IMR-90 (cell line): ENCODE measurements at regions not wholly inside any gene's neighbourhood (a gene's known extent, or its start where the extent isn't known, plus 50 kb on each side); places are given as distances from the start of the nearest gene placed in this dataset.

Experiments
- ATAC-seq: fragments of 200-7000 bp; cut with Tn5 transposase; 2 replicates; pipeline ENCODE4 v1.9.1; 2020; ENCODE audit warnings: low read depth, mild to moderate bottlenecking, moderate library complexity
- BruUV-seq: library from RNA; stranded (reverse); fragments of 400-500 nt; replicated peaks from 2 replicates; lab custom pipeline; 2021; lab: Mats Ljungman, UMichigan
- CTCF ChIA-PET: fragments of 300-600 bp; formaldehyde crosslinking; extraction: SDS; loops from one replicate; lab custom pipeline; 2021; ENCODE audit warnings: antibody characterized with exemption; lab: Yijun Ruan, JAX
- POLR2A ChIA-PET: fragments of 300-600 bp; sonication (Branson Sonifier 250); formaldehyde crosslinking; loops from one replicate; lab custom pipeline; 2022; ENCODE audit warnings: antibody characterized with exemption; ENCODE audit not compliant: unreplicated experiment; lab: Charles Lee
- DNase-seq: peaks from one replicate; pipeline ENCODE4 v3.0.0; 2013
- H2AFZ ChIP-seq: replicated peaks from 2 replicates; pipeline ENCODE3; 2013; ENCODE audit warnings: low read length, mild to moderate bottlenecking; ENCODE audit not compliant: poor library complexity
- H2AK5ac ChIP-seq: 2 replicates; pipeline ENCODE4 v1.6.1; 2013; ENCODE audit warnings: low read depth, low read length, inconsistent platforms
- H2AK9ac ChIP-seq: replicated peaks from 2 replicates; pipeline ENCODE3; 2013; ENCODE audit warnings: mild to moderate bottlenecking, low read depth, low read length, moderate library complexity; ENCODE audit not compliant: poor library complexity
- H2BK120ac ChIP-seq: 2 replicates; pipeline ENCODE4 v1.6.1; 2013; ENCODE audit warnings: low read depth, low read length, inconsistent platforms
- H2BK15ac ChIP-seq: 3 replicates; pipeline ENCODE4 v1.6.1; 2013; ENCODE audit warnings: low read depth, low read length, inconsistent platforms
- H2BK20ac ChIP-seq: 2 replicates; pipeline ENCODE4 v1.6.1; 2013; ENCODE audit warnings: low read depth, mild to moderate bottlenecking, inconsistent platforms, low read length, moderate library complexity
- H2BK5ac ChIP-seq: 2 replicates; pipeline ENCODE4 v1.6.1; 2013; ENCODE audit warnings: mild to moderate bottlenecking, low read depth, low read length, inconsistent platforms; ENCODE audit not compliant: poor library complexity, severe bottlenecking
- H3K14ac ChIP-seq: replicated peaks from 2 replicates; pipeline ENCODE4 v1.6.1; 2013; ENCODE audit warnings: low read depth, low read length, inconsistent platforms
- H3K18ac ChIP-seq: 2 replicates; pipeline ENCODE4 v1.6.1; 2013; ENCODE audit warnings: low read depth, low read length, control low read depth
- H3K23ac ChIP-seq: 2 replicates; pipeline ENCODE4 v1.6.1; 2013; ENCODE audit warnings: low read depth, low read length, inconsistent platforms
- H3K27ac ChIP-seq: 2 replicates; pipeline ENCODE4 v1.5.1; 2013; ENCODE audit warnings: mild to moderate bottlenecking, control low read depth, low read length; ENCODE audit not compliant: insufficient read depth
- H3K27me3 ChIP-seq: 2 replicates; pipeline ENCODE4 v1.6.1; 2013; ENCODE audit warnings: low read length; ENCODE audit not compliant: control insufficient read depth, insufficient read depth
- H3K36me3 ChIP-seq: 2 replicates; pipeline ENCODE4 v1.6.1; 2013; ENCODE audit warnings: low read length, mixed read lengths; ENCODE audit not compliant: control insufficient read depth, insufficient read depth
- H3K4ac ChIP-seq: 2 replicates; pipeline ENCODE4 v1.6.1; 2013; ENCODE audit warnings: low read depth, low read length, inconsistent platforms
- H3K4me1 ChIP-seq: 2 replicates; pipeline ENCODE4 v1.6.1; 2013; ENCODE audit warnings: low read length, mixed read lengths; ENCODE audit not compliant: control insufficient read depth, insufficient read depth
- H3K4me2 ChIP-seq: 2 replicates; pipeline ENCODE4 v1.6.1; 2013; ENCODE audit warnings: low read depth, mild to moderate bottlenecking, control low read depth, low read length, moderate library complexity
- H3K4me3 ChIP-seq: 2 replicates; pipeline ENCODE4 v1.5.1; 2013; ENCODE audit warnings: low read depth, mild to moderate bottlenecking, control low read depth, low read length, moderate library complexity; ENCODE audit not compliant: insufficient read depth
- H3K56ac ChIP-seq: 2 replicates; pipeline ENCODE4 v1.6.1; 2013; ENCODE audit warnings: low read length, inconsistent platforms; ENCODE audit not compliant: insufficient read depth; ENCODE audit errors: extremely low read depth
- H3K79me1 ChIP-seq, 2 experiments: 2 replicates each; pipeline ENCODE4 v1.6.1; 2013; ENCODE audit warnings: low read length in 2 of 2, inconsistent platforms in 1 of 2, low read depth in 1 of 2
- H3K9ac ChIP-seq: 2 replicates; pipeline ENCODE4 v1.6.1; 2013; ENCODE audit warnings: low read depth, low read length, control low read depth
- H3K9me1 ChIP-seq: 2 replicates; pipeline ENCODE4 v1.6.1; 2013; ENCODE audit warnings: low read length, inconsistent platforms; ENCODE audit not compliant: insufficient read depth
- H3K9me3 ChIP-seq: 2 replicates; pipeline ENCODE4 v1.6.1; 2013; ENCODE audit warnings: low read length; ENCODE audit not compliant: control insufficient read depth, insufficient read depth
- H4K20me1 ChIP-seq: 2 replicates; pipeline ENCODE4 v1.6.1; 2013; ENCODE audit warnings: low read length, inconsistent platforms; ENCODE audit not compliant: insufficient read depth
- H4K5ac ChIP-seq: 2 replicates; pipeline ENCODE4 v1.6.1; 2013; ENCODE audit warnings: mild to moderate bottlenecking, low read depth, low read length, control low read depth
- H4K8ac ChIP-seq, 2 experiments: 2 replicates each; pipeline ENCODE4 v1.6.1; 2013; ENCODE audit warnings: low read depth in 2 of 2, low read length in 2 of 2, control low read depth in 1 of 2, inconsistent platforms in 1 of 2
- H4K91ac ChIP-seq: 2 replicates; pipeline ENCODE4 v1.6.1; 2013; ENCODE audit warnings: low read depth, low read length, inconsistent platforms; ENCODE audit not compliant: insufficient read depth
- BHLHE40 ChIP-seq: fragments of 150-350 bp; IDR thresholded peaks from 2 replicates; pipeline ENCODE4 v1.6.1; 2016; ENCODE audit warnings: mild to moderate bottlenecking, low read depth, low read length
- CEBPB ChIP-seq: IDR thresholded peaks from 2 replicates; pipeline ENCODE4 v1.6.1; 2012; ENCODE audit warnings: low read depth, low read length, improper control_type of control experiment
- CHD1 ChIP-seq: IDR thresholded peaks from 2 replicates; pipeline ENCODE4 v1.6.1; 2012; ENCODE audit warnings: low read depth, low read length, improper control_type of control experiment
- CTCF ChIP-seq: conservative IDR thresholded peaks from 2 replicates; pipeline ENCODE4 v1.5.1; 2012; ENCODE audit warnings: mild to moderate bottlenecking, low read depth, low read length, improper control_type of control experiment
- ELK1 ChIP-seq: fragments of 150-350 bp; IDR thresholded peaks from 2 replicates; pipeline ENCODE4 v1.6.1; 2016; ENCODE audit warnings: low read depth, mild to moderate bottlenecking, low read length, moderate library complexity, borderline replicate concordance
- FOS ChIP-seq: fragments of 150-350 bp; IDR thresholded peaks from 2 replicates; pipeline ENCODE4 v1.6.1; 2016; ENCODE audit warnings: low read depth, low read length
- MAZ ChIP-seq: IDR thresholded peaks from 2 replicates; pipeline ENCODE4 v1.6.1; 2012; ENCODE audit warnings: low read depth, mild to moderate bottlenecking, low read length, improper control_type of control experiment, moderate library complexity, borderline replicate concordance
- MXI1 ChIP-seq: IDR thresholded peaks from 2 replicates; pipeline ENCODE4 v1.6.1; 2012; ENCODE audit warnings: low read depth, mild to moderate bottlenecking, low read length, moderate library complexity, borderline replicate concordance
- NFE2L2 ChIP-seq: fragments of 150-350 bp; IDR thresholded peaks from 2 replicates; pipeline ENCODE4 v1.6.1; 2016; ENCODE audit warnings: low read depth, mild to moderate bottlenecking, low read length
- POLR2A ChIP-seq: IDR thresholded peaks from 2 replicates; pipeline ENCODE4 v1.6.1; 2012; ENCODE audit warnings: mild to moderate bottlenecking, low read depth, low read length
- RAD21 ChIP-seq: IDR thresholded peaks from 2 replicates; pipeline ENCODE4 v1.6.1; 2012; ENCODE audit warnings: low read length, improper control_type of control experiment
- RCOR1 ChIP-seq: IDR thresholded peaks from 2 replicates; pipeline ENCODE4 v1.6.1; 2012; ENCODE audit warnings: mild to moderate bottlenecking, low read length, improper control_type of control experiment; ENCODE audit not compliant: insufficient replicate concordance
- RFX5 ChIP-seq: IDR thresholded peaks from 2 replicates; pipeline ENCODE4 v1.8.0; 2012; ENCODE audit warnings: low read depth, mild to moderate bottlenecking, low read length, moderate library complexity
- WGBS, 2 experiments: methylation state at CpG; one replicate each; pipeline versions ENCODE4 v1.1.5 to v1.1.7; 2013; ENCODE audit warnings: missing lambda C conversion rate in 2 of 2; ENCODE audit not compliant: insufficient read length in 1 of 2; ENCODE audit errors: extremely low coverage in 2 of 2; 5-methylcytosine and 5-hydroxymethylcytosine counted together
- dilution Hi-C: fragments of 300-500 bp; cut with HindIII; formaldehyde crosslinking; loops from one replicate; pipeline ENCODE4 v1.14.3; 2018; ENCODE audit warnings: low sequenced_read_pairs; ENCODE audit not compliant: unreplicated experiment
- in situ Hi-C: fragments of 300-500 bp; cut with MboI; formaldehyde crosslinking; loops from 3 replicates; pipeline ENCODE4 v1.14.3; 2019; ENCODE audit warnings: low sequenced_read_pairs, inconsistent platforms, mixed read lengths
- intact Hi-C: fragments of 100-400 bp; cut with micrococcal nuclease; formaldehyde crosslinking; loops from 2 replicates; pipeline ENCODE4 v1.10.0; 2022
- TF ChIP-seq, protein P1 (sequence below): fragments of 150-350 bp; IDR thresholded peaks from 2 replicates; pipeline ENCODE4 v1.6.1; 2017; ENCODE audit warnings: mild to moderate bottlenecking, antibody characterized with exemption, low read length, low read depth

DNA sequence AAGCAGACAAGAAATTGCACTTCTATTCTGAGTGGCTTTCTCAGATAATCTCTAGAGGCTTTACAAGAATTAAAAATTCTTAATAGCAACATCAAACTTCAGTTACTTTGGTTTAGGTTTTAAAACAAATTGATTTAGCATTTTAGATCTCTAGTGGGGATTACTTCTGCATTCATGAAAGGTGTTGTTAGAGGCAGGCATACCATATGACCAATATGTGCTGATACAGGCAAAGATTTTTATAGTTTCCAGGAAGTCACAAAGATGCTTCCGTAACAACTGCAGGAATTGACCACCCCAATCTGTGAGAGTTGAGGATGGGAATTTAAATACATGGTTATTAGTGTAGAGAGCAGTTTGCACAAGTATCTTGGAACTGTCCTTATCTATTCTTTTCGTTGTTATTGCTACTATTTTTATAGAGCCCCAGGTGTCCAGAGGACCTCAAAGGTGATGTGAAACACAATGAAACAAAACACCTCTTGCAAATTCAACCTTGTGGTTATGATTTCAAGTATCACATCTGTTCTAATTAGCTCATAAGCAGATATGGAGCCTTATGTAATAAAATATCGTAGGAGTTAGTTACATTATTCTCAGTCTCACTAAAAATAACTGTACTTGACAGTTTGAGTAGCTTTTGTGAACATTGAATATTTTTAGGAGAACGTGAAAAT, 512.7 kb upstream of the ADGRL4 start:
- no peak overlapping the region for H2AK9ac ChIP-seq
- H2AFZ ChIP-seq, result no peak overlapping the region
- no peaks in the 10 kb centered on the region for H3K9me3 ChIP-seq
- no peak overlapping the region for H2BK5ac ChIP-seq
- no peak overlapping the region for H3K9ac ChIP-seq
- no peaks in the 10 kb centered on the region for H3K9me1 ChIP-seq
- ATAC-seq (no peak), DNase-seq (no peak)
- no peak overlapping the region for H2BK120ac ChIP-seq
- in situ Hi-C loops, result no loop called here
- no peaks in the 10 kb centered on the region for H3K36me3 ChIP-seq
- POLR2A ChIA-PET, result no interaction called here
- CTCF ChIA-PET, result no interaction called here
- no peak overlapping the region for H4K5ac ChIP-seq
- no peak overlapping the region for H3K4me2 ChIP-seq
- H4K20me1 ChIP-seq, result no peaks in the 10 kb centered on the region
- no peak overlapping the region for H2BK20ac ChIP-seq
- H3K14ac ChIP-seq, result no peak overlapping the region
- H3K4me3 ChIP-seq, result no peak overlapping the region
- no peak overlapping the region for H3K18ac ChIP-seq
- H3K23ac ChIP-seq, result no peak overlapping the region
- no peak overlapping the region for H2AK5ac ChIP-seq
- no peaks in the 10 kb centered on the region for H3K79me1 ChIP-seq
- H2BK15ac ChIP-seq, result no peak overlapping the region
- no peak overlapping the region for H3K56ac ChIP-seq
- H4K8ac ChIP-seq, result no peak overlapping the region
- H3K27ac ChIP-seq, result no peak overlapping the region
- no CpG with 5 or more reads among the region's 4 CpGs for WGBS, 2 experiments
- no peaks in the 10 kb centered on the region for H3K4me1 ChIP-seq
- no peak overlapping the region for H3K4ac ChIP-seq
- no peaks in the 10 kb centered on the region for H3K27me3 ChIP-seq
- dilution Hi-C loops, result no loop called here
- intact Hi-C loops, result no loop called here
- no TSS peak for BruUV-seq
- TF ChIP-seq RAD21, result no peak
- no peak for TF ChIP-seq CTCF
- TF ChIP-seq RCOR1, result no peak
- TF ChIP-seq NFE2L2, result no peak
- no peak for TF ChIP-seq MXI1
- TF ChIP-seq CHD1, result no peak
- TF ChIP-seq, protein P1, sequence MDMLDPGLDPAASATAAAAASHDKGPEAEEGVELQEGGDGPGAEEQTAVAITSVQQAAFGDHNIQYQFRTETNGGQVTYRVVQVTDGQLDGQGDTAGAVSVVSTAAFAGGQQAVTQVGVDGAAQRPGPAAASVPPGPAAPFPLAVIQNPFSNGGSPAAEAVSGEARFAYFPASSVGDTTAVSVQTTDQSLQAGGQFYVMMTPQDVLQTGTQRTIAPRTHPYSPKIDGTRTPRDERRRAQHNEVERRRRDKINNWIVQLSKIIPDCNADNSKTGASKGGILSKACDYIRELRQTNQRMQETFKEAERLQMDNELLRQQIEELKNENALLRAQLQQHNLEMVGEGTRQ, result no peak
- TF ChIP-seq POLR2A, result no peak
- no peak for TF ChIP-seq MAZ
- no peak for TF ChIP-seq CEBPB
- no peak for TF ChIP-seq ELK1
- no peak for TF ChIP-seq RFX5
- TF ChIP-seq FOS, result no peak
- no peak for TF ChIP-seq BHLHE40
- no peak overlapping the region for H4K91ac ChIP-seq
